NB4 (cell line): ENCODE measurements at regions not wholly inside any gene's neighbourhood (a gene's known extent, or its start where the extent isn't known, plus 50 kb on each side); places are given as distances from the start of the nearest gene placed in this dataset.
A peak's percentile ranks its signal among the peaks of the same experiment; 100 is the strongest.

ENCODE experiments used
- DNase-seq: peaks from one replicate; pipeline ENCODE4 v3.0.0; 2010; ENCODE audit warnings: low read depth
- H3K4me3 ChIP-seq: one replicate; pipeline ENCODE4 v1.5.1; 2011; ENCODE audit warnings: mild to moderate bottlenecking, low read depth, low read length, moderate library complexity
- CTCF ChIP-seq: IDR thresholded peaks from one replicate; pipeline ENCODE4 v1.5.1; 2012; ENCODE audit warnings: low read depth, low read length
- MAX ChIP-seq: IDR thresholded peaks from 2 replicates; pipeline ENCODE4 v1.6.1; 2011; ENCODE audit warnings: low read depth, low read length
- MYC ChIP-seq: IDR thresholded peaks from 2 replicates; pipeline ENCODE4 v1.6.1; 2011; ENCODE audit warnings: low read depth, low read length
- POLR2A ChIP-seq: IDR thresholded peaks from 2 replicates; pipeline ENCODE4 v1.6.1; 2011; ENCODE audit warnings: mild to moderate bottlenecking; ENCODE audit not compliant: insufficient read length; ENCODE audit errors: extremely low read depth

GRCh38 chr18:26780520-26781325, 84.8 kb downstream of the AQP4 start:
- TF ChIP-seq CTCF (no peak), MYC (no peak), POLR2A (no peak), MAX (no peak)
- no peak for DNase-seq
- H3K4me3 ChIP-seq = no peak overlapping the region

GRCh38 chr18:26778054-26778393, 87.5 kb downstream of the AQP4 start:
- no peak overlapping the region for H3K4me3 ChIP-seq
- no peak for DNase-seq
- TF ChIP-seq POLR2A (no peak), MAX (no peak), MYC (no peak), CTCF (no peak)

GRCh38 chr18:26777351-26778053, 88.0 kb downstream of the AQP4 start:
- no peak for TF ChIP-seq POLR2A
- no peak for TF ChIP-seq MAX
- no peak for TF ChIP-seq CTCF
- no peak for TF ChIP-seq MYC
- H3K4me3 ChIP-seq = no peak overlapping the region
- no peak for DNase-seq

- DNase-seq = no peak
- no peak overlapping the region for H3K4me3 ChIP-seq
- TF ChIP-seq POLR2A (no peak), MAX (no peak), MYC (no peak), CTCF (no peak)
These were observed 92.8 kb downstream of the AQP4 start for GRCh38 chr18:26772691-26773090.

- H3K4me3 ChIP-seq = no peak overlapping the region
- peak; percentile 50 for DNase-seq
- TF ChIP-seq MAX (no peak), CTCF (peak; percentile 40), MYC (no peak), POLR2A (no peak)
These were observed 94.0 kb downstream of the AQP4 start for GRCh38 chr18:26771524-26771923.
